ENCODE measurements at regions not wholly inside any gene's neighbourhood (a gene's known extent, or its start where the extent isn't known, plus 50 kb on each side); places are given as distances from the start of the nearest gene placed in this dataset.

DNA sequence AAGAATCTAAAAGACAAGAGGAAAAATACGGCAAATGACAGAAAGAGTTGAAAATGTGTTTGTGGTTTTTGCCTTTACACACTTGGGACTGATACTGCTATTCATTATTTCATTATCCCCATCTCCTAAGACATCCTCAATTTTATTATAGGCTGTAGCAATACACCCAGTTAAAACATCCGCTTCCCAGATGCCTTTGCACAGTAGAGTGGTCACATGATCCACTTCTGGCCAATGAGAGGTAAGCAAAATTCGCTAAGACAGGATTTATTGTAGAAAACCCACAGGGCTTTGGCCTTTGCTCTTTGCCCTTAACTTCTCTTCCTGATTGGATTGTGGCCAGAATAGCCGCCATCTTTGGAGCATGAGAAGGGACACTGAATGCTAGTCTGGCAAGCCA lies 53.2 kb upstream of the BOC start:
- H3K4me3 ChIP-seq, result no peak overlapping the region
- H3K4me2 ChIP-seq (ENCODE audit: insufficient read depth, low read length), result no peak overlapping the region
- intact Hi-C loops (cut with micrococcal nuclease), result no loop called here
- no peak overlapping the region for H3K27ac ChIP-seq (ENCODE audit: extremely low read depth, low read depth, low read length)
- ATAC-seq, result no peak
- no peaks in the 10 kb centered on the region for H3K9me1 ChIP-seq (ENCODE audit: control insufficient read depth, insufficient read depth, low read length)
- H3K9ac ChIP-seq (ENCODE audit: insufficient read depth in 1 of 2, low read depth in 2 of 2, low read length in 2 of 2), result no peak overlapping the region
- H2AFZ ChIP-seq (ENCODE audit: low read depth, low read length), result no peak overlapping the region
- no peak for FAIRE-seq
- no peaks in the 10 kb centered on the region for H3K79me2 ChIP-seq (ENCODE audit: control insufficient read depth, insufficient read depth, low read length)
- peak in 3 of 4 experiments; percentile 4 to 51 (median 43) for DNase-seq (ENCODE audit: extremely low read depth in 1 of 4, low spot score in 3 of 4)
- H3K4me1 ChIP-seq (replicated peaks in 1 of 2; ENCODE audit: control insufficient read depth in 2 of 2, insufficient read depth in 2 of 2, low read length in 2 of 2), result no peaks in the 10 kb centered on the region
- no peaks in the 10 kb centered on the region for H3K36me3 ChIP-seq (ENCODE audit: control insufficient read depth, insufficient read depth, low read length)
- 4% methylated on average over 4 of the region's 4 CpGs for WGBS (ENCODE audit: insufficient coverage, low coverage, missing lambda C conversion rate)
- POLR2A ChIA-PET, result no interaction called here
- no TSS peak for BruUV-seq (replicated peaks)
- in situ Hi-C loops (cut with MboI), result no loop called here
- no peaks in the 10 kb centered on the region for H3K9me3 ChIP-seq (replicated peaks; ENCODE audit: control insufficient read depth, insufficient read depth, low read depth, low read length)
- H4K20me1 ChIP-seq (replicated peaks; ENCODE audit: control insufficient read depth, insufficient read depth, low read length), result no peaks in the 10 kb centered on the region
- H3K27me3 ChIP-seq (ENCODE audit: control insufficient read depth in 2 of 2, insufficient read depth in 2 of 2, low read length in 2 of 2), result no peaks in the 10 kb centered on the region
- CTCF ChIA-PET (ENCODE audit: low intra/inter-chr PET ratio), result no interaction called here
- TF ChIP-seq KAT7 (CRISPR knock-in tag; IDR thresholded peaks at IDR 0.05; ENCODE audit: borderline replicate concordance) (no peak), MED1 (CRISPR knock-in tag; IDR thresholded peaks at IDR 0.05; ENCODE audit: borderline replicate concordance) (no peak), NR2C1 (IDR thresholded peaks at IDR 0.05) (peak; percentile 36; the same call in 1 of the 2 replicates), NR2C1 (tag; IDR thresholded peaks at IDR 0.05) (peak; percentile 75), NFIC (IDR thresholded peaks at IDR 0.05) (peak; percentile 34; the same call in 1 of the 2 replicates), RAD51 (IDR thresholded peaks at IDR 0.05; ENCODE audit: borderline replicate concordance, low read depth) (0 out of 2 replicates have a peak, but pooled peaks have one; percentile 38), GATAD2B (IDR thresholded peaks at IDR 0.05; ENCODE audit: borderline replicate concordance) (no peak), NR2C2 (CRISPR knock-in tag; IDR thresholded peaks at IDR 0.05) (no peak), NR2C2 (tag; IDR thresholded peaks at IDR 0.05) (peak; percentile 81)
- TF ChIP-seq, protein P1, sequence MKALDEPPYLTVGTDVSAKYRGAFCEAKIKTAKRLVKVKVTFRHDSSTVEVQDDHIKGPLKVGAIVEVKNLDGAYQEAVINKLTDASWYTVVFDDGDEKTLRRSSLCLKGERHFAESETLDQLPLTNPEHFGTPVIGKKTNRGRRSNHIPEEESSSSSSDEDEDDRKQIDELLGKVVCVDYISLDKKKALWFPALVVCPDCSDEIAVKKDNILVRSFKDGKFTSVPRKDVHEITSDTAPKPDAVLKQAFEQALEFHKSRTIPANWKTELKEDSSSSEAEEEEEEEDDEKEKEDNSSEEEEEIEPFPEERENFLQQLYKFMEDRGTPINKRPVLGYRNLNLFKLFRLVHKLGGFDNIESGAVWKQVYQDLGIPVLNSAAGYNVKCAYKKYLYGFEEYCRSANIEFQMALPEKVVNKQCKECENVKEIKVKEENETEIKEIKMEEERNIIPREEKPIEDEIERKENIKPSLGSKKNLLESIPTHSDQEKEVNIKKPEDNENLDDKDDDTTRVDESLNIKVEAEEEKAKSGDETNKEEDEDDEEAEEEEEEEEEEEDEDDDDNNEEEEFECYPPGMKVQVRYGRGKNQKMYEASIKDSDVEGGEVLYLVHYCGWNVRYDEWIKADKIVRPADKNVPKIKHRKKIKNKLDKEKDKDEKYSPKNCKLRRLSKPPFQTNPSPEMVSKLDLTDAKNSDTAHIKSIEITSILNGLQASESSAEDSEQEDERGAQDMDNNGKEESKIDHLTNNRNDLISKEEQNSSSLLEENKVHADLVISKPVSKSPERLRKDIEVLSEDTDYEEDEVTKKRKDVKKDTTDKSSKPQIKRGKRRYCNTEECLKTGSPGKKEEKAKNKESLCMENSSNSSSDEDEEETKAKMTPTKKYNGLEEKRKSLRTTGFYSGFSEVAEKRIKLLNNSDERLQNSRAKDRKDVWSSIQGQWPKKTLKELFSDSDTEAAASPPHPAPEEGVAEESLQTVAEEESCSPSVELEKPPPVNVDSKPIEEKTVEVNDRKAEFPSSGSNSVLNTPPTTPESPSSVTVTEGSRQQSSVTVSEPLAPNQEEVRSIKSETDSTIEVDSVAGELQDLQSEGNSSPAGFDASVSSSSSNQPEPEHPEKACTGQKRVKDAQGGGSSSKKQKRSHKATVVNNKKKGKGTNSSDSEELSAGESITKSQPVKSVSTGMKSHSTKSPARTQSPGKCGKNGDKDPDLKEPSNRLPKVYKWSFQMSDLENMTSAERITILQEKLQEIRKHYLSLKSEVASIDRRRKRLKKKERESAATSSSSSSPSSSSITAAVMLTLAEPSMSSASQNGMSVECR (CRISPR knock-in tag; IDR thresholded peaks at IDR 0.05), result no peak
- TF ChIP-seq, protein P2, sequence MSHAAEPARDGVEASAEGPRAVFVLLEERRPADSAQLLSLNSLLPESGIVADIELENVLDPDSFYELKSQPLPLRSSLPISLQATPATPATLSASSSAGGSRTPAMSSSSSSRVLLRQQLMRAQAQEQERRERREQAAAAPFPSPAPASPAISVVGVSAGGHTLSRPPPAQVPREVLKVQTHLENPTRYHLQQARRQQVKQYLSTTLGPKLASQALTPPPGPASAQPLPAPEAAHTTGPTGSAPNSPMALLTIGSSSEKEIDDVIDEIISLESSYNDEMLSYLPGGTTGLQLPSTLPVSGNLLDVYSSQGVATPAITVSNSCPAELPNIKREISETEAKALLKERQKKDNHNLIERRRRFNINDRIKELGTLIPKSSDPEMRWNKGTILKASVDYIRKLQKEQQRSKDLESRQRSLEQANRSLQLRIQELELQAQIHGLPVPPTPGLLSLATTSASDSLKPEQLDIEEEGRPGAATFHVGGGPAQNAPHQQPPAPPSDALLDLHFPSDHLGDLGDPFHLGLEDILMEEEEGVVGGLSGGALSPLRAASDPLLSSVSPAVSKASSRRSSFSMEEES (CRISPR knock-in tag; IDR thresholded peaks at IDR 0.05), result peak; percentile 78
- TF ChIP-seq, protein P3, sequence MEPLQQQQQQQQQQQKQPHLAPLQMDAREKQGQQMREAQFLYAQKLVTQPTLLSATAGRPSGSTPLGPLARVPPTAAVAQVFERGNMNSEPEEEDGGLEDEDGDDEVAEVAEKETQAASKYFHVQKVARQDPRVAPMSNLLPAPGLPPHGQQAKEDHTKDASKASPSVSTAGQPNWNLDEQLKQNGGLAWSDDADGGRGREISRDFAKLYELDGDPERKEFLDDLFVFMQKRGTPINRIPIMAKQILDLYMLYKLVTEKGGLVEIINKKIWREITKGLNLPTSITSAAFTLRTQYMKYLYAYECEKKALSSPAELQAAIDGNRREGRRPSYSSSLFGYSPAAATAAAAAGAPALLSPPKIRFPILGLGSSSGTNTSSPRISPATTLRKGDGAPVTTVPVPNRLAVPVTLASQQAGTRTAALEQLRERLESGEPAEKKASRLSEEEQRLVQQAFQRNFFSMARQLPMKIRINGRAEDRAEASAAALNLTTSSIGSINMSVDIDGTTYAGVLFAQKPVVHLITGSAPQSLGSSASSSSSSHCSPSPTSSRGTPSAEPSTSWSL (CRISPR knock-in tag; IDR thresholded peaks at IDR 0.05; ENCODE audit: borderline replicate concordance), result no peak

Measured in K562 (cell line).